Prostate gland (tissue), 2 donors: ENCODE measurements at regions not wholly inside any gene's neighbourhood (a gene's known extent, or its start where the extent isn't known, plus 50 kb on each side); places are given as distances from the start of the nearest gene placed in this dataset.

Experiments
- DNase-seq: peaks from one replicate; pipeline ENCODE4 v3.0.0-alpha.2; 2019; ENCODE audit warnings: low spot score
- H3K27ac ChIP-seq, 2 donors: fragments of 200-600 bp; sonication (generic); 2 replicates each; pipeline ENCODE4 v1.5.1; 2017 to 2019
- H3K27me3 ChIP-seq: fragments of 200-600 bp; sonication (generic); replicated peaks from 2 replicates; pipeline ENCODE4 v1.5.1; 2019; ENCODE audit not compliant: insufficient read depth
- H3K36me3 ChIP-seq, 2 donors: fragments of 200-600 bp; sonication (generic); 1 replicate in 1 of 2; 2 replicates in 1 of 2; pipeline versions ENCODE4 v1.5.1 to v1.8.1; 2017 to 2019
- H3K4me1 ChIP-seq: fragments of 200-600 bp; sonication (generic); replicated peaks from 2 replicates; pipeline ENCODE4 v1.5.1; 2019
- H3K4me3 ChIP-seq, 2 donors: fragments of 200-600 bp; sonication (generic); 2 replicates each; pipeline ENCODE4 v1.5.1; 2017 to 2019
- H3K9me3 ChIP-seq: fragments of 200-600 bp; sonication (generic); 2 replicates; pipeline ENCODE4 v1.5.1; 2017
- CTCF ChIP-seq, 4 experiments: fragments of 200-600 bp in 2 of 4; fragments of 450-650 bp in 2 of 4; sonication (generic) in 2 of 4; IDR thresholded peaks; 1 replicate in 3 of 4; 2 replicates in 1 of 4; pipeline ENCODE4 v1.5.1; 2016 to 2019; ENCODE audit warnings: antibody characterized with exemption in 4 of 4, mild to moderate bottlenecking in 2 of 4, moderate library complexity in 2 of 4
- POLR2A ChIP-seq: fragments of 450-650 bp; IDR thresholded peaks from one replicate; pipeline ENCODE4 v1.6.1; 2016; ENCODE audit warnings: antibody characterized with exemption, mild to moderate bottlenecking
- POLR2AphosphoS5 ChIP-seq: sonication (generic); formaldehyde crosslinking; IDR thresholded peaks from one replicate; pipeline ENCODE4 v1.6.1; 2017; ENCODE audit warnings: antibody characterized with exemption
- WGBS: methylation state at CpG from one replicate; pipeline ENCODE4 v1.1.5; 2018; 5-methylcytosine and 5-hydroxymethylcytosine counted together
- intact Hi-C: fragments of 100-400 bp; cut with DNase I; formaldehyde crosslinking; loops from one replicate; pipeline ENCODE4 v1.14.2; 2022

GRCh38 chr10:3418041-3418754 lies 245.6 kb upstream of the PITRM1 start:
- no peaks in the 10 kb centered on the region for H3K9me3 ChIP-seq
- H3K27me3 ChIP-seq = no peaks in the 10 kb centered on the region
- no peaks in the 10 kb centered on the region for H3K4me1 ChIP-seq
- TF ChIP-seq CTCF (IDR thresholded peaks at IDR 0.05) (no peak), POLR2AphosphoS5 (no peak), POLR2A (no peak)
- H3K4me3 ChIP-seq = no peak overlapping the region
- no peak for DNase-seq
- 75% methylated on average over 13 of the region's 13 CpGs for WGBS
- intact Hi-C loops = no loop called here
- no peaks in the 10 kb centered on the region for H3K36me3 ChIP-seq
- no peak overlapping the region for H3K27ac ChIP-seq

GRCh38 chr10:3417096-3417495 lies 244.5 kb upstream of the PITRM1 start:
- no peaks in the 10 kb centered on the region for H3K9me3 ChIP-seq
- DNase-seq = no peak
- H3K4me3 ChIP-seq = no peak overlapping the region
- intact Hi-C loops = no loop called here
- no peaks in the 10 kb centered on the region for H3K36me3 ChIP-seq
- no peaks in the 10 kb centered on the region for H3K4me1 ChIP-seq
- no peak overlapping the region for H3K27ac ChIP-seq
- no peaks in the 10 kb centered on the region for H3K27me3 ChIP-seq
- WGBS = 94% methylated on average over 9 of the region's 9 CpGs
- no peak for TF ChIP-seq POLR2AphosphoS5
- TF ChIP-seq CTCF (IDR thresholded peaks at IDR 0.05) = no peak
- TF ChIP-seq POLR2A = no peak

GRCh38 chr10:3415878-3416605 lies 243.5 kb upstream of the PITRM1 start:
- H3K36me3 ChIP-seq = no peaks in the 10 kb centered on the region
- WGBS = 86% methylated on average over 17 of the region's 17 CpGs
- intact Hi-C loops = no loop called here
- H3K4me3 ChIP-seq = no peak overlapping the region
- H3K27ac ChIP-seq = no peak overlapping the region
- no peaks in the 10 kb centered on the region for H3K27me3 ChIP-seq
- DNase-seq = no peak
- TF ChIP-seq POLR2AphosphoS5 = no peak
- TF ChIP-seq POLR2A = no peak
- no peak for TF ChIP-seq CTCF (IDR thresholded peaks at IDR 0.05)
- no peaks in the 10 kb centered on the region for H3K4me1 ChIP-seq
- no peaks in the 10 kb centered on the region for H3K9me3 ChIP-seq

GRCh38 chr10:3415038-3415736 lies 242.6 kb upstream of the PITRM1 start:
- 92% methylated on average over 20 of the region's 21 CpGs for WGBS
- intact Hi-C loops = no loop called here
- no peaks in the 10 kb centered on the region for H3K4me1 ChIP-seq
- TF ChIP-seq POLR2A (no peak), CTCF (IDR thresholded peaks at IDR 0.05) (no peak)
- H3K36me3 ChIP-seq = no peaks in the 10 kb centered on the region
- H3K4me3 ChIP-seq = no peak overlapping the region
- DNase-seq = no peak
- H3K27ac ChIP-seq = no peak overlapping the region
- H3K27me3 ChIP-seq = no peaks in the 10 kb centered on the region
- no peaks in the 10 kb centered on the region for H3K9me3 ChIP-seq
